ENCODE measurements at regions not wholly inside any gene's neighbourhood (a gene's known extent, or its start where the extent isn't known, plus 50 kb on each side); places are given as distances from the start of the nearest gene placed in this dataset.

GRCh38 chr10:108515821-108516220, 1351.3 kb upstream of the SORCS1 start:
- no peak overlapping the region for H3K4me2 ChIP-seq
- FAIRE-seq (no peak), ATAC-seq (no peak), DNase-seq (ENCODE audit: low read depth in 1 of 2, low spot score in 1 of 2) (no peak)
- ChIA-PET CTCF (no interaction called here), POLR2A (no interaction called here)
- WGBS (ENCODE audit: missing lambda C conversion rate) = 4% methylated on average over 2 of the region's 2 CpGs
- H3K4me3 ChIP-seq = no peak overlapping the region
- H3K4me1 ChIP-seq = no peaks in the 10 kb centered on the region
- 0 out of 3 replicates have a peak, but pooled peaks cover 3% of the 10 kb centered on the region for H3K9me3 ChIP-seq
- no peak overlapping the region for H3K27ac ChIP-seq
- no peak for TF ChIP-seq HOXA7 (CRISPR knock-in tag; IDR thresholded peaks at IDR 0.05)
- no peak for TF ChIP-seq ATOH8 (CRISPR knock-in tag; IDR thresholded peaks at IDR 0.05; ENCODE audit: low read depth)
- no peak for TF ChIP-seq TP53 (CRISPR knock-in tag; IDR thresholded peaks at IDR 0.05)
- no peak for TF ChIP-seq FOXS1 (CRISPR knock-in tag; IDR thresholded peaks at IDR 0.05)
- TF ChIP-seq MAZ (IDR thresholded peaks at IDR 0.05; ENCODE audit: borderline replicate concordance, low read depth, low read length) = no peak
- no peak for TF ChIP-seq HEYL (CRISPR knock-in tag; IDR thresholded peaks at IDR 0.05)
- no peak for TF ChIP-seq FOSB (CRISPR knock-in tag; IDR thresholded peaks at IDR 0.05)
- no peak for TF ChIP-seq ZC3H11A (IDR thresholded peaks at IDR 0.05)
- TF ChIP-seq MAX (IDR thresholded peaks at IDR 0.05) = no peak
- TF ChIP-seq CHD2 (IDR thresholded peaks at IDR 0.05; ENCODE audit: low read length, partially characterized antibody) = no peak
- TF ChIP-seq EHMT2 (IDR thresholded peaks at IDR 0.05; ENCODE audit: low read depth) = no peak
- TF ChIP-seq USF2 (IDR thresholded peaks at IDR 0.05) = no peak
- TF ChIP-seq HDAC2 (IDR thresholded peaks at IDR 0.05) = no peak
- TF ChIP-seq NR3C1 (IDR thresholded peaks at IDR 0.05) = no peak

- WGBS (ENCODE audit: missing lambda C conversion rate) = 2% methylated on average over 3 of the region's 3 CpGs
- POLR2A ChIA-PET = no interaction called here
- CTCF ChIA-PET = no interaction called here
- DNase-seq (ENCODE audit: low read depth in 1 of 2, low spot score in 1 of 2) (no peak), ATAC-seq (no peak), FAIRE-seq (no peak)
- no peak overlapping the region for H3K27ac ChIP-seq
- no peak overlapping the region for H3K4me3 ChIP-seq
- no peaks in the 10 kb centered on the region for H3K9me3 ChIP-seq
- H3K4me1 ChIP-seq = no peaks in the 10 kb centered on the region
- TF ChIP-seq PBX3 (IDR thresholded peaks at IDR 0.05) (no peak), NR3C1 (IDR thresholded peaks at IDR 0.05) (no peak), JUNB (IDR thresholded peaks at IDR 0.05) (no peak), CBX2 (IDR thresholded peaks at IDR 0.05; ENCODE audit: borderline replicate concordance, low read depth) (no peak), FOSL2 (IDR thresholded peaks at IDR 0.05) (no peak), FOSL2 (CRISPR knock-in tag; IDR thresholded peaks at IDR 0.05) (no peak), BHLHE40 (IDR thresholded peaks at IDR 0.05; ENCODE audit: low read depth, low read length) (no peak), SMC3 (IDR thresholded peaks at IDR 0.05) (no peak), TP53 (CRISPR knock-in tag; IDR thresholded peaks at IDR 0.05) (no peak), ELK1 (IDR thresholded peaks at IDR 0.05; ENCODE audit: low read depth, low read length) (no peak), HOXB5 (CRISPR knock-in tag; IDR thresholded peaks at IDR 0.05) (no peak), RNF2 (IDR thresholded peaks at IDR 0.05; ENCODE audit: borderline replicate concordance, low read depth) (no peak), EP300 (IDR thresholded peaks at IDR 0.05) (no peak), NPAS2 (CRISPR knock-in tag; IDR thresholded peaks at IDR 0.05; ENCODE audit: borderline replicate concordance) (no peak), HES2 (IDR thresholded peaks at IDR 0.05) (no peak), RCOR1 (IDR thresholded peaks at IDR 0.05; ENCODE audit: low read depth, low read length) (no peak), USF2 (IDR thresholded peaks at IDR 0.05) (no peak), ZFP36 (IDR thresholded peaks at IDR 0.05; ENCODE audit: borderline replicate concordance, partially characterized antibody) (no peak), HOXB13 (CRISPR knock-in tag; IDR thresholded peaks at IDR 0.05; ENCODE audit: low read depth) (no peak)
- no peak overlapping the region for H3K4me2 ChIP-seq
These were observed 1335.9 kb upstream of the SORCS1 start for GRCh38 chr10:108500396-108500795.
